Activated CD8-positive, alpha-beta T cell treated with anti-CD3 and anti-CD28 coated beads, Interleukin-2, amount 10 ng/mL, durations not matched to agents 7 days and 5 days (primary cell): ENCODE measurements at regions not wholly inside any gene's neighbourhood (a gene's known extent, or its start where the extent isn't known, plus 50 kb on each side); places are given as distances from the start of the nearest gene placed in this dataset.

ENCODE experiments used
- ATAC-seq: fragments of 150-1000 bp; cut with Tn5 transposase; one replicate; pipeline ENCODE4 v1.10.0; 2021; ENCODE audit warnings: moderate library complexity
- CTCF ChIA-PET: fragments of 350-600 bp; sonication (Branson Sonifier 250); formaldehyde crosslinking; loops from one replicate; lab custom pipeline; 2021; ENCODE audit warnings: antibody characterized with exemption; lab: Charles Lee
- POLR2A ChIA-PET: fragments of 350-600 bp; sonication (Branson Sonifier 250); formaldehyde crosslinking; loops from one replicate; lab custom pipeline; 2021; ENCODE audit warnings: antibody characterized with exemption; lab: Charles Lee
- DNase-seq: peaks from one replicate; pipeline ENCODE4 v3.0.0-alpha.2; 2020
- H3K27ac Mint-ChIP-seq: one replicate; pipeline ENCODE4 v1.8.0; 2021; ENCODE audit warnings: mild to moderate bottlenecking, mixed read lengths
- H3K27me3 Mint-ChIP-seq: one replicate; pipeline ENCODE4 v1.8.0; 2021; ENCODE audit warnings: low read depth, mixed read lengths
- H3K36me3 Mint-ChIP-seq: one replicate; pipeline ENCODE4 v1.8.0; 2021; ENCODE audit warnings: low read depth, mixed read lengths
- H3K4me1 Mint-ChIP-seq: one replicate; pipeline ENCODE4 v1.8.0; 2021; ENCODE audit warnings: low read depth, mixed read lengths
- H3K4me3 Mint-ChIP-seq: one replicate; pipeline ENCODE4 v1.8.0; 2021; ENCODE audit warnings: mild to moderate bottlenecking, mixed read lengths
- H3K9me3 Mint-ChIP-seq: one replicate; pipeline ENCODE4 v1.8.0; 2022; ENCODE audit warnings: mixed read lengths; ENCODE audit not compliant: insufficient read depth

- ChIA-PET POLR2A (no interaction called here), CTCF (no interaction called here)
- no peak overlapping the region for H3K27ac Mint-ChIP-seq
- no peak overlapping the region for H3K4me3 Mint-ChIP-seq
- H3K9me3 Mint-ChIP-seq: no peaks in the 10 kb centered on the region
- no peaks in the 10 kb centered on the region for H3K36me3 Mint-ChIP-seq
- ATAC-seq (no peak), DNase-seq (no peak)
- H3K4me1 Mint-ChIP-seq: no peaks in the 10 kb centered on the region
- no peaks in the 10 kb centered on the region for H3K27me3 Mint-ChIP-seq
Measured at GRCh38 chr13:85432881-85433280, 366.3 kb downstream of the SLITRK6 start.

DNA sequence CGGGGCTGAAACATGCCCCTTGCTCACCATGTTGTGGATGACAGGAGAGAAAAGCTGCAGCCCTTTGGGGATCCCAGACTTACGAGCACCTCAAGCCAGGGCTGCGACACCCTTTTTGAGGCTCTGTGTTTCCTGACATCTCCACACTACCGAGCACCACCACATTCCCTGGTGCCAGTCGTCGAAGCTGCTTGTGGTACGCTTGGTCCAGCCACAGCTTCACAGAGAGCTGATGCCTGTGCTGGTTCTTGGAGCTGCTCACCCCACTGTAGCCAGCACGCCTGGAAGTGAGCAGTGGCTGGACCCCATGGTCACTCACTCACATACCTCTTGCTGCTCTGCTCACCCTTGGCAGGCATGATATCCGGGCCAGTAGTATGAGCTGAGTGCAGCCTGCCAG, 367.5 kb downstream of the SLITRK6 start:
- Mint-ChIP-seq H3K4me1 (no peaks in the 10 kb centered on the region), H3K27ac (no peak overlapping the region), H3K4me3 (no peak overlapping the region), H3K27me3 (no peaks in the 10 kb centered on the region), H3K9me3 (no peaks in the 10 kb centered on the region), H3K36me3 (no peaks in the 10 kb centered on the region)
- DNase-seq: no peak
- ATAC-seq: no peak
- ChIA-PET CTCF (no interaction called here), POLR2A (no interaction called here)

- CTCF ChIA-PET: no interaction called here
- Mint-ChIP-seq H3K27me3 (no peaks in the 10 kb centered on the region), H3K27ac (no peak overlapping the region), H3K4me1 (no peaks in the 10 kb centered on the region), H3K9me3 (no peaks in the 10 kb centered on the region), H3K36me3 (no peaks in the 10 kb centered on the region), H3K4me3 (no peak overlapping the region)
- ATAC-seq (no peak), DNase-seq (no peak)
- POLR2A ChIA-PET: no interaction called here
Measured at GRCh38 chr13:85430216-85430794, 368.9 kb downstream of the SLITRK6 start.

DNA sequence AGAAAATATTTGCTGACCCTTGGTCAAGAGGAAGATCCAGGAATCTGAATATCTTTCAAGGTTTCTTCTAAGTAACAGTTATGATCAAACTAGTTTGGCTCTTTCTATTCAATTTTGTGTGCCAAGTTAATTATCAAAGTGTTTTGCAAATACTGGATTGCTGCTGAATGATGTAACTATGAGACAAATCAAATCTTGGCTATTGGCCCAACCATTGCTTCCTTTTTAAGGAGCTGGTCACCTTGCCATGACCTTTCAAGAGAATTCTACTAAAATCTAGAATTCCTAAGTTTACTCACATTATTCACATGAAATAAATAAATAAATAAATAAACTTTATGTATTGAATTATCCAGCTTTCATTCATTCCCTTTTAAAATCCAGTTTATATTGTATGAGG, 371.8 kb downstream of the SLITRK6 start:
- H3K36me3 Mint-ChIP-seq: no peaks in the 10 kb centered on the region
- H3K4me3 Mint-ChIP-seq: no peak overlapping the region
- CTCF ChIA-PET: no interaction called here
- no peaks in the 10 kb centered on the region for H3K27me3 Mint-ChIP-seq
- POLR2A ChIA-PET: no interaction called here
- H3K4me1 Mint-ChIP-seq: no peaks in the 10 kb centered on the region
- ATAC-seq: no peak
- no peak for DNase-seq
- no peak overlapping the region for H3K27ac Mint-ChIP-seq
- no peaks in the 10 kb centered on the region for H3K9me3 Mint-ChIP-seq

DNA sequence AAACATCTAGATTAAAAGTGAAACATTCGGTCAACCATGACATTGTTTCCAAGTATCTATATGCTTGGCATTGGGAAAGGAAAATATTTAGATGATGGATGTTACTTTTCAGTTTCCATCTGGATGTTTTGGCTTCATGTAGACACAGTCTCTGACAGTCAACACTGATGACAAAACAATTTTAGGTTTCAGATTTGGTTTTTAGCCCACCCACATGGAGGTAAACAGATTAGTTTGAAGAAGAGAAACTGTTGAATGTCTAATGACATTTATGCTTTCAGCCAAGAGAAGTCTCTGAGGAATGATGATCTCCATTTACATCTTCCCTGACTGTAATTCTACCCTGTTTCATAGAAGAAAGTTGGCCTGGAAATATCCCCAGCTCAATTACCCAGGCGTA, 379.1 kb downstream of the SLITRK6 start:
- no peaks in the 10 kb centered on the region for H3K27me3 Mint-ChIP-seq
- no peaks in the 10 kb centered on the region for H3K9me3 Mint-ChIP-seq
- ATAC-seq: no peak
- H3K27ac Mint-ChIP-seq: no peak overlapping the region
- H3K4me1 Mint-ChIP-seq: no peaks in the 10 kb centered on the region
- DNase-seq: no peak
- H3K4me3 Mint-ChIP-seq: no peak overlapping the region
- ChIA-PET CTCF (no interaction called here), POLR2A (no interaction called here)
- H3K36me3 Mint-ChIP-seq: no peaks in the 10 kb centered on the region

- Mint-ChIP-seq H3K27ac (no peak overlapping the region), H3K4me1 (no peaks in the 10 kb centered on the region), H3K36me3 (no peaks in the 10 kb centered on the region), H3K27me3 (no peaks in the 10 kb centered on the region), H3K9me3 (no peaks in the 10 kb centered on the region), H3K4me3 (no peak overlapping the region)
- DNase-seq (no peak), ATAC-seq (no peak)
- ChIA-PET POLR2A (no interaction called here), CTCF (no interaction called here)
Measured at GRCh38 chr13:85419611-85420010, 379.6 kb downstream of the SLITRK6 start.

GRCh38 chr13:85417807-85418206, 381.4 kb downstream of the SLITRK6 start:
- Mint-ChIP-seq H3K4me1 (no peaks in the 10 kb centered on the region), H3K36me3 (no peaks in the 10 kb centered on the region), H3K27ac (no peak overlapping the region), H3K9me3 (no peaks in the 10 kb centered on the region), H3K4me3 (no peak overlapping the region), H3K27me3 (no peaks in the 10 kb centered on the region)
- ATAC-seq (no peak), DNase-seq (no peak)
- ChIA-PET POLR2A (no interaction called here), CTCF (no interaction called here)

DNA sequence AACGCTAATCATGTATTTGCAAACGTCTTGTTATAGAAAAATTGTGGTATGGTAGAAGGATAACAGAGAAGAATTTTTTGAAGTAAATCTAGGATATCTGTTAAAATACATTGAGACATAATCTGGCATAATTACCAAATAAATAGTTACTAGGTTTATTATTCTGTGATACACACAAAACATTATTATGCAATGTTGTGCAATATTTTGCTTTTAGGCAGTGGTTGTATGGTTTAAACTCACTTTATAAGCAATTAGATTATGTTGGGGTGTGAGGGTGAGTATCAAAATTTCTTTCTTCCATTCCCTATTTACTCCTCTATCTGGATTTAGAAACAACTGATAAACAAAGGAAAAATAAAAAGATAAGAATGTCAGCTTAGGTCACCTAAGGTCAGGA, 385.6 kb downstream of the SLITRK6 start:
- no peaks in the 10 kb centered on the region for H3K4me1 Mint-ChIP-seq
- no peaks in the 10 kb centered on the region for H3K9me3 Mint-ChIP-seq
- H3K4me3 Mint-ChIP-seq: no peak overlapping the region
- H3K27ac Mint-ChIP-seq: no peak overlapping the region
- CTCF ChIA-PET: no interaction called here
- POLR2A ChIA-PET: no interaction called here
- H3K36me3 Mint-ChIP-seq: no peaks in the 10 kb centered on the region
- DNase-seq: no peak
- ATAC-seq: no peak
- H3K27me3 Mint-ChIP-seq: no peaks in the 10 kb centered on the region

DNA sequence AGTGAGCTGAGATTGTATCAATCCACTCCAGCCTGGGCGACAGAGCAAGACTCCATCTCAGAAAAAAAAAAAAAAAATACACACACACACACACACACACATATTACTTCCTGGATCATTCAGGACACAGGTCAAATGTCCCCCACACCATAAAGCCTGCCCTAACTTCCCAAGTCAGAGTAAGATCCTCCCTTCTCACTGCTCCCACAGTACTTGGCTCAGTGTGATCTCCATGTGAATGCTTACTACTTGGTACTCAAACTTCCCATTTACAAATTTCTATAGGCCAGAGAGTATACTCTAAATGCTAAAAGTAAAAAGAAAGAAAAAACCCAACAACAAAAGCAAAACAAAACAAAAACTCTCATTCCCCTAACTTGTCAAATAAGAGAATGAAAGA, 386.8 kb downstream of the SLITRK6 start:
- H3K4me3 Mint-ChIP-seq: no peak overlapping the region
- ChIA-PET POLR2A (no interaction called here), CTCF (no interaction called here)
- H3K27ac Mint-ChIP-seq: no peak overlapping the region
- no peaks in the 10 kb centered on the region for H3K36me3 Mint-ChIP-seq
- H3K9me3 Mint-ChIP-seq: no peaks in the 10 kb centered on the region
- no peaks in the 10 kb centered on the region for H3K4me1 Mint-ChIP-seq
- no peak for ATAC-seq
- DNase-seq: no peak
- no peaks in the 10 kb centered on the region for H3K27me3 Mint-ChIP-seq

GRCh38 chr13:85411591-85411990, 387.6 kb downstream of the SLITRK6 start:
- POLR2A ChIA-PET: no interaction called here
- Mint-ChIP-seq H3K9me3 (no peaks in the 10 kb centered on the region), H3K36me3 (no peaks in the 10 kb centered on the region), H3K27me3 (no peaks in the 10 kb centered on the region), H3K4me1 (no peaks in the 10 kb centered on the region), H3K4me3 (no peak overlapping the region), H3K27ac (no peak overlapping the region)
- DNase-seq (no peak), ATAC-seq (no peak)
- CTCF ChIA-PET: no interaction called here

- Mint-ChIP-seq H3K9me3 (no peaks in the 10 kb centered on the region), H3K36me3 (no peaks in the 10 kb centered on the region), H3K27ac (no peak overlapping the region), H3K27me3 (no peaks in the 10 kb centered on the region), H3K4me1 (no peaks in the 10 kb centered on the region), H3K4me3 (no peak overlapping the region)
- POLR2A ChIA-PET: no interaction called here
- DNase-seq (no peak), ATAC-seq (no peak)
- CTCF ChIA-PET: no interaction called here
Measured at GRCh38 chr13:85408415-85408814, 390.8 kb downstream of the SLITRK6 start.

GRCh38 chr13:85406269-85406975, 392.8 kb downstream of the SLITRK6 start:
- Mint-ChIP-seq H3K36me3 (no peaks in the 10 kb centered on the region), H3K4me3 (no peak overlapping the region), H3K4me1 (no peaks in the 10 kb centered on the region), H3K9me3 (no peaks in the 10 kb centered on the region), H3K27me3 (no peaks in the 10 kb centered on the region), H3K27ac (no peak overlapping the region)
- ATAC-seq (no peak), DNase-seq (no peak)
- POLR2A ChIA-PET: no interaction called here
- CTCF ChIA-PET: no interaction called here
